Calu3 (cell line): ENCODE measurements at regions not wholly inside any gene's neighbourhood (a gene's known extent, or its start where the extent isn't known, plus 50 kb on each side); places are given as distances from the start of the nearest gene placed in this dataset.

Source experiments
- BruUV-seq: library from RNA; stranded (reverse); fragments of 400-500 nt; replicated peaks from 2 replicates; lab custom pipeline; 2021; lab: Mats Ljungman, UMichigan
- CTCF ChIA-PET: fragments of 300-600 bp; sonication (Branson Sonifier 250); formaldehyde crosslinking; loops from one replicate; lab custom pipeline; 2022; ENCODE audit warnings: antibody characterized with exemption; lab: Charles Lee
- DNase-seq: peaks from one replicate; pipeline ENCODE4 v3.0.0; 2022
- H3K27ac Mint-ChIP-seq: one replicate; pipeline ENCODE4 v1.8.0; 2022; ENCODE audit warnings: mixed read lengths; ENCODE audit not compliant: unreplicated experiment
- H3K27me3 Mint-ChIP-seq: one replicate; pipeline ENCODE4 v1.8.0; 2022; ENCODE audit warnings: mixed read lengths; ENCODE audit not compliant: unreplicated experiment
- H3K36me3 Mint-ChIP-seq: one replicate; pipeline ENCODE4 v1.8.0; 2022; ENCODE audit warnings: mild to moderate bottlenecking, moderate library complexity, mixed read lengths; ENCODE audit not compliant: insufficient read depth, unreplicated experiment
- H3K4me1 Mint-ChIP-seq: one replicate; pipeline ENCODE4 v1.8.0; 2022; ENCODE audit warnings: mild to moderate bottlenecking, low read depth, mixed read lengths; ENCODE audit not compliant: unreplicated experiment
- H3K4me3 Mint-ChIP-seq: one replicate; pipeline ENCODE4 v1.8.0; 2022; ENCODE audit warnings: mild to moderate bottlenecking, low read depth, moderate library complexity, mixed read lengths; ENCODE audit not compliant: unreplicated experiment
- H3K9me3 Mint-ChIP-seq: one replicate; pipeline ENCODE4 v1.8.0; 2022; ENCODE audit warnings: low read depth, mixed read lengths; ENCODE audit not compliant: unreplicated experiment
- CTCF ChIP-seq: fragments of 200-600 bp; IDR thresholded peaks from one replicate; pipeline ENCODE4 v1.8.0; 2022; ENCODE audit warnings: antibody characterized with exemption; ENCODE audit not compliant: unreplicated experiment
- intact Hi-C: fragments of 100-400 bp; cut with micrococcal nuclease; formaldehyde crosslinking; loops from one replicate; pipeline ENCODE4 v1.10.0; 2022; ENCODE audit not compliant: unreplicated experiment

- Mint-ChIP-seq H3K9me3 (peaks cover 8% of the 10 kb centered on the region), H3K36me3 (no peaks in the 10 kb centered on the region), H3K27me3 (no peaks in the 10 kb centered on the region), H3K27ac (no peak overlapping the region), H3K4me1 (no peaks in the 10 kb centered on the region), H3K4me3 (no peak overlapping the region)
- intact Hi-C loops: no loop called here
- DNase-seq: no peak
- CTCF ChIA-PET: no interaction called here
- BruUV-seq: no TSS peak
- no peak for TF ChIP-seq CTCF
Measured at GRCh38 chr3:3340965-3341895, 161.7 kb upstream of the CRBN start.

GRCh38 chr3:3340526-3340925 lies 161.0 kb upstream of the CRBN start:
- no peak for TF ChIP-seq CTCF
- Mint-ChIP-seq H3K4me1 (no peaks in the 10 kb centered on the region), H3K4me3 (no peak overlapping the region), H3K27ac (no peak overlapping the region), H3K27me3 (no peaks in the 10 kb centered on the region), H3K9me3 (peaks cover 8% of the 10 kb centered on the region), H3K36me3 (no peaks in the 10 kb centered on the region)
- CTCF ChIA-PET: no interaction called here
- BruUV-seq: no TSS peak
- intact Hi-C loops: no loop called here
- no peak for DNase-seq

- TF ChIP-seq CTCF: no peak
- Mint-ChIP-seq H3K36me3 (no peaks in the 10 kb centered on the region), H3K4me3 (no peak overlapping the region), H3K4me1 (no peaks in the 10 kb centered on the region), H3K27ac (no peak overlapping the region), H3K27me3 (no peaks in the 10 kb centered on the region), H3K9me3 (peaks cover 4% of the 10 kb centered on the region)
- CTCF ChIA-PET: no interaction called here
- intact Hi-C loops: no loop called here
- BruUV-seq: no TSS peak
- DNase-seq: no peak
Measured at GRCh38 chr3:3335903-3336302, 156.4 kb upstream of the CRBN start.

GRCh38 chr3:3334491-3334890 lies 155.0 kb upstream of the CRBN start:
- CTCF ChIA-PET: no interaction called here
- no peak for TF ChIP-seq CTCF
- intact Hi-C loops: no loop called here
- Mint-ChIP-seq H3K36me3 (no peaks in the 10 kb centered on the region), H3K27me3 (no peaks in the 10 kb centered on the region), H3K27ac (no peak overlapping the region), H3K4me3 (no peak overlapping the region), H3K9me3 (peaks cover 6% of the 10 kb centered on the region), H3K4me1 (no peaks in the 10 kb centered on the region)
- DNase-seq: no peak
- no TSS peak for BruUV-seq
